AG04450 (cell line): ENCODE measurements at regions not wholly inside any gene's neighbourhood (a gene's known extent, or its start where the extent isn't known, plus 50 kb on each side); places are given as distances from the start of the nearest gene placed in this dataset.

Source experiments
- CTCF ChIA-PET: fragments of 300-600, 350-600 bp; formaldehyde crosslinking; extraction: SDS; loops from one replicate; lab custom pipeline; 2022; ENCODE audit warnings: antibody characterized with exemption, inconsistent platforms; lab: Charles Lee
- POLR2A ChIA-PET: fragments of 350-600 bp; formaldehyde crosslinking; extraction: SDS; loops from one replicate; lab custom pipeline; 2021; ENCODE audit warnings: antibody characterized with exemption, inconsistent platforms; lab: Yijun Ruan, JAX
- DNase-seq: peaks from one replicate; pipeline ENCODE4 v3.0.0-alpha.2; 2011; ENCODE audit warnings: low read depth, low spot score
- H3K27ac ChIP-seq: one replicate; pipeline ENCODE4 v1.5.1; 2012; ENCODE audit warnings: low read depth, low read length, control low read depth
- H3K27me3 ChIP-seq: one replicate; pipeline ENCODE4 v1.6.0; 2012; ENCODE audit warnings: low read length; ENCODE audit not compliant: control insufficient read depth, insufficient read depth
- H3K4me3 ChIP-seq: 2 replicates; pipeline ENCODE4 v1.5.1; 2011; ENCODE audit warnings: mild to moderate bottlenecking, low read depth, low read length, control low read depth
- H3K9me3 ChIP-seq: 2 replicates; pipeline ENCODE4 v1.5.1; 2012; ENCODE audit warnings: low read length; ENCODE audit not compliant: control insufficient read depth, insufficient read depth
- TF ChIP-seq, protein P1 (sequence below): IDR thresholded peaks from 2 replicates; pipeline ENCODE4 v1.5.1; 2011; ENCODE audit warnings: low read depth, low read length, control low read depth, inconsistent platforms

DNA sequence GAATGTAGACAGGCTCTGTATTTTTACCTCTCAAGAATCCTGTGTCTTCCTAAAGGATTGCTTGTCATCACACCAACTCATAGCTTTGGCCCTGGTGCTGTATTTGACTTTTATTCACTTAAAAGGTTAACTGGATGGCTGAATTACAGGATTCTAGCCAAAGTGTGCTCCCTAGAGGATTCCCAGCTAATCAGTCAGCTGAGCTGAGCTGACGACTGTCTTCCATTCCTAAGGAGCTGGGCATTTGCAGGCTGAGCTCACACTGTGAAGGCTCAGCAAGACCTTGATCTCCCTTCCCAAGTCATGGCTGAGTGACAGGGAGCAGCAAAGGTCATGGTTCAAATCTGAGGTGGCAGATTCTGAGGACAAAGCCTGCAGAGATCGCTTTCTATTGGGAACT, 59.0 kb upstream of the PALM2AKAP2 start:
- Histone ChIP-seq H3K4me3 (no peak overlapping the region), H3K9me3 (no peaks in the 10 kb centered on the region), H3K27ac (no peak overlapping the region), H3K27me3 (no peaks in the 10 kb centered on the region)
- DNase-seq: no peak
- CTCF ChIA-PET: interaction anchor here (1.3 to 2.2 kb wide), 2 partner anchors 97 to 201 kb away, joined by 4 to 9 read pairs; no protein-coding TSS in a partner anchor
- POLR2A ChIA-PET: no interaction called here
- TF ChIP-seq, protein P1, sequence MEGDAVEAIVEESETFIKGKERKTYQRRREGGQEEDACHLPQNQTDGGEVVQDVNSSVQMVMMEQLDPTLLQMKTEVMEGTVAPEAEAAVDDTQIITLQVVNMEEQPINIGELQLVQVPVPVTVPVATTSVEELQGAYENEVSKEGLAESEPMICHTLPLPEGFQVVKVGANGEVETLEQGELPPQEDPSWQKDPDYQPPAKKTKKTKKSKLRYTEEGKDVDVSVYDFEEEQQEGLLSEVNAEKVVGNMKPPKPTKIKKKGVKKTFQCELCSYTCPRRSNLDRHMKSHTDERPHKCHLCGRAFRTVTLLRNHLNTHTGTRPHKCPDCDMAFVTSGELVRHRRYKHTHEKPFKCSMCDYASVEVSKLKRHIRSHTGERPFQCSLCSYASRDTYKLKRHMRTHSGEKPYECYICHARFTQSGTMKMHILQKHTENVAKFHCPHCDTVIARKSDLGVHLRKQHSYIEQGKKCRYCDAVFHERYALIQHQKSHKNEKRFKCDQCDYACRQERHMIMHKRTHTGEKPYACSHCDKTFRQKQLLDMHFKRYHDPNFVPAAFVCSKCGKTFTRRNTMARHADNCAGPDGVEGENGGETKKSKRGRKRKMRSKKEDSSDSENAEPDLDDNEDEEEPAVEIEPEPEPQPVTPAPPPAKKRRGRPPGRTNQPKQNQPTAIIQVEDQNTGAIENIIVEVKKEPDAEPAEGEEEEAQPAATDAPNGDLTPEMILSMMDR: no peak

DNA sequence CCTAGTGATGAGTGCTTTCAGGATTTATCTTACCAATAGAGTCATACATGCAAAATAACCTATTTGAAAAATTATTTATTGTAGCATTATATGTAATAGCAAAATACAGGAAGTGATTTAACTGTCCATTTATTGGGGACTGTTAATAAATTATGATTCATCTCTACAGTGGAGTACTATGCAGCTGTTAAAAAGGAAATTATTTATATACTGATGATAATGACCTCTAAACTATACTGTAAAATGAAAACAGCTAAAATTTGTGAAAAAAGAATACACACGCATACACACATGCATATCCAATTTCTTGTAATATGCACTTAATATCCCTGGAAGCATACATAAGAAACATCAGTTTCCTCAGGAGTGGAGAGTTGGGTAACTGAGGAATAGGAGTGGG, 58.0 kb upstream of the PALM2AKAP2 start:
- DNase-seq: no peak
- TF ChIP-seq, protein P1: no peak

DNA sequence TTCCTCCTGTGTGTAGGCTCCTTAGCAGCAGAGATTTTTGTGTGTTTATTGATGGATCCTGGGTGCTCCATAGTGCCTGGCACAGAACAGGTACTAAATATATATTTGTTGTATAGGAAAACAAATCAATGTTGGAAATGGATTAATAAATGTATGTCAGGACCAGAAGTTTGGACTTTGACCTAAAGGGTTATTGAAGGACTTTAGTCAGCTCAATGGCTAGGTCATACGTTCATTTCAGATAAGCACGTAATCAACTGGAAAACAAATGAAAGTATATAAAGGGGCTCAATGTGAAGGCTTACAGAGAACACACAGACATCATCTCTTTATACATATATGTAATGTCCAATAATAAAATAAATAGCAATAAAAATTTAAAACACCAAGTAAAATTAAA, 56.2 kb upstream of the PALM2AKAP2 start:
- DNase-seq: no peak
- CTCF ChIA-PET: no interaction called here
- H3K27ac ChIP-seq: no peak overlapping the region

More for the DNA sequence above, 58.0 kb upstream of the PALM2AKAP2 start:
- Histone ChIP-seq H3K27me3 (no peaks in the 10 kb centered on the region), H3K27ac (no peak overlapping the region), H3K9me3 (no peaks in the 10 kb centered on the region), H3K4me3 (no peak overlapping the region)
- CTCF ChIA-PET: no interaction called here
- POLR2A ChIA-PET: no interaction called here

DNA sequence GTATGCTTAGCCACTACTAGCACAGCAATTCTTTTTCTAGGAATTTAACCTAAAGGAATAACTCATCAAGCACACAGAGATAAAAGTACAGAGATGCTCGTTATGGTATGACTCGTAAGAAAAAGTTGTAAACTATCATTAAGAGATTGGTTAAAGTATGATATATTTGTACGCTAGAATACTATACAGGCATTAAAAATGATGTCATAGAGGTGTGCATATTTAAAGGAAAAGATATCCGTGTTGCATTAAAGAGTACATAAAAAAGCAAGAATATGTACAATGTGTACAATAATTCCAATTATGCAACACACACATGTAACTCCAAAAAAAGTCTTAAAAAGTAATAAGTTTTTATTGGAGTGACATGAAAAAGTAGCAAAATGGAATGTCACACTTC, 54.5 kb upstream of the PALM2AKAP2 start:
- POLR2A ChIA-PET: no interaction called here
- no peaks in the 10 kb centered on the region for H3K9me3 ChIP-seq
- TF ChIP-seq, protein P1: no peak
- DNase-seq: no peak
- H3K27ac ChIP-seq: no peak overlapping the region
- CTCF ChIA-PET: no interaction called here
- H3K27me3 ChIP-seq: no peaks in the 10 kb centered on the region
- H3K4me3 ChIP-seq: no peak overlapping the region

More for the DNA sequence above, 56.2 kb upstream of the PALM2AKAP2 start:
- Histone ChIP-seq H3K9me3 (no peaks in the 10 kb centered on the region), H3K27me3 (no peaks in the 10 kb centered on the region), H3K4me3 (no peak overlapping the region)
- TF ChIP-seq, protein P1: no peak
- POLR2A ChIA-PET: no interaction called here

DNA sequence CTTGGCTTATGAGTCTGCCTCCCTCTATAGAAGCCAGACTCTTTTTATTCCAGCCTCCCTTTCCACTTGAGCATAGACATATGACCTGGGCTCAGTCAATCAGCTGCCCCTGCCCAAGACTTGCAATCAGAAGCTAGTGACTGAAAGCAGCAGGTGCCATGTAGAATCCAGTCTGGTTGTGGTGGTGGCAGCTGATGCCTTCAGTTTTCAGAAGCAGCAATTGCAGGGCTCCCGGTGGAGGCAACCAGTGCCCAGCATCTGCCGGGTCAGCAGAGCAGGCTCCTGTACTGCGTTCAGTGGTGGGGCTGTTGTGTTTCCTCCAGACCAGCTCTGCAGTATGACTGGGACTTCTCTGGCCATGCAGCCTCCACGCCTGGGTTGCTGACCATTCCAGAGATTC, 53.9 kb upstream of the PALM2AKAP2 start:
- POLR2A ChIA-PET: no interaction called here
- TF ChIP-seq, protein P1: no peak
- CTCF ChIA-PET: interaction anchor here (0.6 kb wide), 1 partner anchor 376 kb away, joined by 3 read pairs; no protein-coding TSS in a partner anchor

More for the DNA sequence above, 53.9 kb upstream of the PALM2AKAP2 start:
- Histone ChIP-seq H3K4me3 (no peak overlapping the region), H3K27me3 (no peaks in the 10 kb centered on the region), H3K9me3 (no peaks in the 10 kb centered on the region), H3K27ac (no peak overlapping the region)
- DNase-seq: no peak
